ENCODE measurements at regions not wholly inside any gene's neighbourhood (a gene's known extent, or its start where the extent isn't known, plus 50 kb on each side); places are given as distances from the start of the nearest gene placed in this dataset.

GRCh38 chr19:32189956-32190706, 155.3 kb upstream of the ZNF507 start:
- Mint-ChIP-seq H3K27ac (ENCODE audit: unreplicated experiment) (no peak overlapping the region), H3K9me3 (ENCODE audit: unreplicated experiment) (peaks cover 10% of the 10 kb centered on the region), H3K27me3 (ENCODE audit: low read depth, unreplicated experiment) (peaks cover 47% of the 10 kb centered on the region), H3K4me3 (ENCODE audit: unreplicated experiment) (no peak overlapping the region), H3K4me1 (ENCODE audit: low read depth, unreplicated experiment) (no peaks in the 10 kb centered on the region), H3K36me3 (ENCODE audit: low read depth, unreplicated experiment) (no peaks in the 10 kb centered on the region)
- no peaks in the 10 kb centered on the region for H3K9me3 ChIP-seq (ENCODE audit: insufficient read depth, low read depth, low read length)
- DNase-seq (ENCODE audit: low read depth) (no peak), FAIRE-seq (no peak)
- no peaks in the 10 kb centered on the region for H3K4me1 ChIP-seq (ENCODE audit: insufficient read depth, low read length)
- TF ChIP-seq, protein P1, sequence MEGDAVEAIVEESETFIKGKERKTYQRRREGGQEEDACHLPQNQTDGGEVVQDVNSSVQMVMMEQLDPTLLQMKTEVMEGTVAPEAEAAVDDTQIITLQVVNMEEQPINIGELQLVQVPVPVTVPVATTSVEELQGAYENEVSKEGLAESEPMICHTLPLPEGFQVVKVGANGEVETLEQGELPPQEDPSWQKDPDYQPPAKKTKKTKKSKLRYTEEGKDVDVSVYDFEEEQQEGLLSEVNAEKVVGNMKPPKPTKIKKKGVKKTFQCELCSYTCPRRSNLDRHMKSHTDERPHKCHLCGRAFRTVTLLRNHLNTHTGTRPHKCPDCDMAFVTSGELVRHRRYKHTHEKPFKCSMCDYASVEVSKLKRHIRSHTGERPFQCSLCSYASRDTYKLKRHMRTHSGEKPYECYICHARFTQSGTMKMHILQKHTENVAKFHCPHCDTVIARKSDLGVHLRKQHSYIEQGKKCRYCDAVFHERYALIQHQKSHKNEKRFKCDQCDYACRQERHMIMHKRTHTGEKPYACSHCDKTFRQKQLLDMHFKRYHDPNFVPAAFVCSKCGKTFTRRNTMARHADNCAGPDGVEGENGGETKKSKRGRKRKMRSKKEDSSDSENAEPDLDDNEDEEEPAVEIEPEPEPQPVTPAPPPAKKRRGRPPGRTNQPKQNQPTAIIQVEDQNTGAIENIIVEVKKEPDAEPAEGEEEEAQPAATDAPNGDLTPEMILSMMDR (IDR thresholded peaks at IDR 0.05; ENCODE audit: insufficient read depth, low read depth, low read length), result no peak
- no peak for TF ChIP-seq EZH2 (IDR thresholded peaks at IDR 0.05; ENCODE audit: insufficient read depth, low read length)
- H3K36me3 ChIP-seq (ENCODE audit: insufficient read depth, low read length), result no peaks in the 10 kb centered on the region
- H3K9ac ChIP-seq (ENCODE audit: low read length), result no peak overlapping the region
- no peaks in the 10 kb centered on the region for H4K20me1 ChIP-seq (ENCODE audit: insufficient read depth, low read length)
- no peaks in the 10 kb centered on the region for H3K27me3 ChIP-seq (ENCODE audit: insufficient read depth, low read length)
- H3K4me2 ChIP-seq (ENCODE audit: low read length), result no peak overlapping the region
- no peak overlapping the region for H2AFZ ChIP-seq (ENCODE audit: low read depth, low read length)
- H3K4me3 ChIP-seq (ENCODE audit: insufficient read depth, low read depth, low read length), result no peak overlapping the region
- no peaks in the 10 kb centered on the region for H3K79me2 ChIP-seq (ENCODE audit: insufficient read depth, low read length)
- H3K27ac ChIP-seq (ENCODE audit: low read depth, low read length), result no peak overlapping the region

- TF ChIP-seq, protein P1 (IDR thresholded peaks at IDR 0.05; ENCODE audit: insufficient read depth, low read depth, low read length), result no peak
- TF ChIP-seq EZH2 (IDR thresholded peaks at IDR 0.05; ENCODE audit: insufficient read depth, low read length), result no peak
- Mint-ChIP-seq H3K27ac (ENCODE audit: unreplicated experiment) (no peak overlapping the region), H3K4me3 (ENCODE audit: unreplicated experiment) (no peak overlapping the region), H3K9me3 (ENCODE audit: unreplicated experiment) (peaks cover 10% of the 10 kb centered on the region), H3K27me3 (ENCODE audit: low read depth, unreplicated experiment) (peaks cover 55% of the 10 kb centered on the region), H3K36me3 (ENCODE audit: low read depth, unreplicated experiment) (no peaks in the 10 kb centered on the region), H3K4me1 (ENCODE audit: low read depth, unreplicated experiment) (no peaks in the 10 kb centered on the region)
- Histone ChIP-seq H3K27ac (ENCODE audit: low read depth, low read length) (no peak overlapping the region), H3K4me1 (ENCODE audit: insufficient read depth, low read length) (no peaks in the 10 kb centered on the region), H3K79me2 (ENCODE audit: insufficient read depth, low read length) (no peaks in the 10 kb centered on the region), H3K27me3 (ENCODE audit: insufficient read depth, low read length) (no peaks in the 10 kb centered on the region), H2AFZ (ENCODE audit: low read depth, low read length) (no peak overlapping the region), H3K4me3 (ENCODE audit: insufficient read depth, low read depth, low read length) (no peak overlapping the region), H3K4me2 (ENCODE audit: low read length) (no peak overlapping the region), H3K36me3 (ENCODE audit: insufficient read depth, low read length) (no peaks in the 10 kb centered on the region), H4K20me1 (ENCODE audit: insufficient read depth, low read length) (no peaks in the 10 kb centered on the region), H3K9ac (ENCODE audit: low read length) (no peak overlapping the region), H3K9me3 (ENCODE audit: insufficient read depth, low read depth, low read length) (no peaks in the 10 kb centered on the region)
- DNase-seq (ENCODE audit: low read depth), result no peak
- no peak for FAIRE-seq
Measured at GRCh38 chr19:32191921-32192320, 153.5 kb upstream of the ZNF507 start.

Data from astrocyte (in vitro differentiated cells and primary cell).